ACHN (cell line): ENCODE measurements at regions not wholly inside any gene's neighbourhood (a gene's known extent, or its start where the extent isn't known, plus 50 kb on each side); places are given as distances from the start of the nearest gene placed in this dataset.
"Not testable (repeated sequence)": the region's sequence is repeated elsewhere in the genome, so short reads cannot be mapped to it uniquely, and the experiment has no call there.

Source experiments
- DNase-seq: peaks from one replicate; pipeline ENCODE4 v3.0.0-alpha.2; 2015
- in situ Hi-C: cut with HindIII; loops from 2 replicates; pipeline ENCODE4 v1.10.0; 2017; ENCODE audit warnings: low sequenced_read_pairs, low pct_ligation_motif_present, low pct_unique_long_range_greater_than_20kb

DNA sequence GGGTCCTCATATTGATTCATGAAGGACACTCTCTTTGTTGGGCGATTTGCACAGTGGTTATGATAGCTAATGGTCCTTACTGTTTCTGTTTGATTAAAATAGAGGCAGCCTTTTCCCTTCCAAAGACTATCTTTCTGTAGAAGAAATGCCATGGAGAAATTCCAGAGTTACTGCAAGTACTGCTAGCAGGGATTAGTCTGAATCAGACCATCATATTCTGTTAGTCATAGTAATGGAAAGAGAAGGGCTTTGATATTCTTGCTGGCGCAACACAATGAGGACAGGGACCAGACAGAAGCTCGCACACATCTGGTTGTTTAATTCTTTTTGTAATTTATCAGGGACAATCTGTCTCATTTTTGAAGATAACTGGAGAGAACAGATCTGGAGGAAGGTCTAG is 304.5 kb upstream of the FZD8 start:
- in situ Hi-C loops = no loop called here
- DNase-seq = no peak

DNA sequence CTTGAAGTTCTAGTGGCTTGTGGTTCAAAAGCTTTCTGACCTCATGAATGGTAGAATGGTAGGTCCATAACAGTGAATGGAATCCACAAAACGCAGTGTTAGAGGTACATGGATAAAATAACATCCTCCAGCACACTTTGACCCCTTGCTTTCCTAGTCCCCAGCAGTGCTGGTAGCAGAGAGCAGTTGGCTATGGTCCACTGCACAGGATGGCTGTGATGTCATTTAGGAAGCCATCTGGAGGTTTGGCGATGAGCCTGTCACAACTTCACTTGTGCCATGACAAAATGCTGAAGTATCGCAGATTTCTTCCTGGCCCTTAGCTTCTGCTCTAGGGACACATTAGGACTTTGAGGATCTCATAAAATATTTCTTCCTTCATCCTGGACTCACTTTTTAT is 300.0 kb upstream of the FZD8 start:
- in situ Hi-C loops = no loop called here

GRCh38 chr10:35940141-35941041 is 298.3 kb upstream of the FZD8 start:
- in situ Hi-C loops = no loop called here
- DNase-seq = no peak

More for the DNA sequence above, 300.0 kb upstream of the FZD8 start:
- no peak for DNase-seq

GRCh38 chr10:35938160-35938559 is 296.1 kb upstream of the FZD8 start:
- in situ Hi-C loops = no loop called here
- DNase-seq = no peak

- DNase-seq = no peak
- in situ Hi-C loops = no loop called here
These were observed 295.4 kb upstream of the FZD8 start for GRCh38 chr10:35937546-35937945.

- no peak for DNase-seq
- in situ Hi-C loops = no loop called here
These were observed 292.5 kb upstream of the FZD8 start for GRCh38 chr10:35934642-35934995.

GRCh38 chr10:35933940-35934641 is 292.0 kb upstream of the FZD8 start:
- DNase-seq = no peak
- in situ Hi-C loops = no loop called here

DNA sequence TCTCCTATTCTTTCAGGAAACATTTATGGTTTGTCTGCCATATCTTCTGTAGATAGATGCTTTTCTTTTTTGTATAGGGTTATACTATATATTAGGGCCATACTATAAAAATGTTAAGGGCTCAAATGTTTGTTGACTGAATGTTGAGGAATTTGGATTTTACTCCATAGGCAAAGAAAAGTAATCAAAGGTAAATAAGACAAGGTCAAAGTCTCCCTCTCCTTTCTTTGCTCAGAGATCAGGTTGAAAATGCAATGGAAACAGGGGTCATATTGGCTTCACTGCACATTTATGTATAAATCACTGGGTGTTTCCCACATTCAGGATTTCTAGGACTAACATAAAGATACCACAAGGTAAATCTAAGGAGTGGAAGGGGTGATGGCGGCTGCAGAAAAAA is 291.4 kb upstream of the FZD8 start:
- no peak for DNase-seq
- in situ Hi-C loops = no loop called here

DNA sequence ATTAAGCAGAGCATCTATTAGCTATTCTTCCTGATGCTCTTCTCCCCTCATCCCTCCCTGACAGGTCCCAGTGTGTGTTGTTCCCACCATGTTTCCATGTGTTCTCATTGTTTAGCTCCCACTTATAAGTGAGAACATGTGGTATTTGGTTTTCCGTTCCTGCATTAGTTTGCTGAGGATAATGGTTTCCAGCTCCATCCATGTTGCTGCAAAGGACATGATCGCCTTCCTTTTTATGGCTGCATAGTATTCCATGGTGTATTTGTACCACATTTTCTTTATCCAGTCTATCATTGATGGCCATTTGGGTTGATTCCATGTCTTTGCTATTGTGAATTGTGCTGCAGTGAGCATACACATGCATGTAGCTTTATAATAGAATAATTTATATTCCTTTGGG is 287.9 kb upstream of the FZD8 start:
- in situ Hi-C loops, DNase-seq: not testable (repeated sequence)

GRCh38 chr10:35928748-35929147 is 286.7 kb upstream of the FZD8 start:
- DNase-seq = no peak
- in situ Hi-C loops = no loop called here

DNA sequence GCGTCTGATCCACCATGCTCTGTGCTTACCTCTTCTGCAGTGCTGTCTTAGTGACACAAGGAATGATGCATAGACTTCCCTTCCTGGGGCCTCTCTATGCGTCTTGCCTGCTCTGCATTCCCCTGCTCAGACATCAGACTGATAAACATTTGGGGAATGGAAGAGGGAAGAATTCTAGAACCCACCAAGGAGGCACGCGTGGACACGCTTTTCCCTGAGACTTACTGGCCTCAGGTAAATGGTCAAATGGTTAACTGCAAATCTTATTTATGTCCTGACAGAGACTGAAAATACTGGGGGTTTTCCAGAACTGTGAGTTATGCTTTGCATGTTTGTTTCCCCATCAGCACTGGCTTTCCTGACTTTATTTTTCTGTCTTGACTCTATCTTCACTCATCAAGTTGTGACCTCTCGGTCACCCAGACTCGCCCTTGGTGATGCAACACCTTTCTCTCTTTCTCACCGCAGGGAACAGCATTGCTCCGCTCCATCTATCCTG is 285.9 kb upstream of the FZD8 start:
- in situ Hi-C loops = no loop called here
- no peak for DNase-seq

- in situ Hi-C loops = no loop called here
- DNase-seq = no peak
These were observed 285.2 kb upstream of the FZD8 start for GRCh38 chr10:35927341-35927740.

DNA sequence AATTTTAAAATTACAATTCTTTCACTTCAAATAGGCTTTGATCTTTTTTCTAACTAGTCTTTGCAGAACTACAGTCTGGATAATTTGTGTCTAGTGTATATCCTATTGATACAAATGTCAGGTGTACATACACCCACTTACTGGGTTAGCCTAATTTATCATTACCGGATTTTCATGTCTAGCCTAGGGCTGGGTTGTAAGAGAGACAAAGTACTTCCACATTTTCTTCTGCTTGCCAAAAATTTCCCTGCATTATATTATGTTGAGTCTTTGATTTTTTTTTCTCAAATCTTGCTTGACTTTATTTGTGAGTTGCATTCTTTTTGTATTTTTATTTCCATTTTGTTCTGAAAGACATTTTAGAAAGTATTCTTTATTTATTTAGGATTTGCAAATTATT is 284.8 kb upstream of the FZD8 start:
- no peak for DNase-seq
- in situ Hi-C loops = no loop called here

- in situ Hi-C loops = no loop called here
- DNase-seq = no peak
These were observed 283.4 kb upstream of the FZD8 start for GRCh38 chr10:35925493-35925892.

GRCh38 chr10:35924759-35925158 is 282.7 kb upstream of the FZD8 start:
- in situ Hi-C loops = no loop called here
- DNase-seq = no peak

GRCh38 chr10:35922876-35923600 is 280.9 kb upstream of the FZD8 start:
- in situ Hi-C loops = no loop called here
- DNase-seq = no peak

GRCh38 chr10:35921866-35922350 is 279.8 kb upstream of the FZD8 start:
- in situ Hi-C loops = no loop called here
- DNase-seq = no peak

DNA sequence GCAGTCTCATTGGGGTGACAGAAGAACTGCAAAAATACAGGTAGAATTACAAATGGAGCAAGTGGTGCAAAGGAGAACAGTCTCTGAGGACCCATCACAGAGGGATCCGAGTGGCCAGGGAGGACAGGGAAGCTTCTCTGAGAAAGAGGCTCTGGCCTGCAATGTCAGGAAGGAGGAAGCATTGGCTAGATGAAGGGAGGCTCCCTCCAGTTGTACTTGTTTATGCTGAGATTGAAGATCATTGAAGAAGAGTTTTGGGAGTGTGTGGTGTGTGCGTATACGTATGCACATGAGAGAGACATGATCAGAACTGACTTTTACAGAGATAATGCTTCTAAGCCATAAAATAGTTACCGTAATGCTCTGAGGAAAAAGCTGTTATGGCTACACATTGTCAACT is 274.7 kb upstream of the FZD8 start:
- DNase-seq = no peak

DNA sequence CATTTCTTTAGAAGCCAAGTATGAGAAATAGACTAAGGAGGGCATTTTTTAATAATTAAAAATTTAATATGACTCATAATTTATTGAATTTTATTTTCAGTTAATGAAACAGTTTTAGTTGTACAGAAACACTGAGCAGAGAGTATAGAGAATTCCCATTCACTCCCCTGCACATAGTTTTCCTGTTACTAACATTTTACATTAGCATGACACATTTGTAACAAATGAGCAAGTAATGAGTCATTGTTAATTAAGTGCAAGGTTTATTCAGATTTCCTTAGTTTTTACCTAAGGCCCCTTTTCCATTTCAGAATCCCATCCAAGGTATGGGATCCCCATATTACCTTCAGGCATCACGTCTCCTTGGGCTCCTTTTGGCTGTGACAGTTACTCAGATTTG is 271.5 kb upstream of the FZD8 start:
- no peak for DNase-seq
- in situ Hi-C loops = no loop called here

More for the DNA sequence above, 274.7 kb upstream of the FZD8 start:
- in situ Hi-C loops = no loop called here
